ENCODE measurements at regions not wholly inside any gene's neighbourhood (a gene's known extent, or its start where the extent isn't known, plus 50 kb on each side); places are given as distances from the start of the nearest gene placed in this dataset.
"Not testable (repeated sequence)": the region's sequence is repeated elsewhere in the genome, so short reads cannot be mapped to it uniquely, and the experiment has no call there.

- no peak overlapping the region for H3K27ac ChIP-seq
- FAIRE-seq (no peak), ATAC-seq (no peak), DNase-seq (no peak)
- no peaks in the 10 kb centered on the region for H3K27me3 ChIP-seq
- H3K9me3 ChIP-seq: no peaks in the 10 kb centered on the region
- no peak for TF ChIP-seq CTCF (IDR thresholded peaks at IDR 0.05)
- no peak overlapping the region for H3K4me3 ChIP-seq
- intact Hi-C loops (cut with DNase I): no loop called here
- no peaks in the 10 kb centered on the region for H3K36me3 ChIP-seq
- H3K4me1 ChIP-seq: peaks cover 0 to 4% (median 0%) of the 10 kb centered on the region in 3 donors
- 89 to 93% methylated on average over 1 of the region's 1 CpG for WGBS, 2 donors
Observed at GRCh38 chr15:81890496-81890895, 155.3 kb downstream of the MEX3B start.

DNA sequence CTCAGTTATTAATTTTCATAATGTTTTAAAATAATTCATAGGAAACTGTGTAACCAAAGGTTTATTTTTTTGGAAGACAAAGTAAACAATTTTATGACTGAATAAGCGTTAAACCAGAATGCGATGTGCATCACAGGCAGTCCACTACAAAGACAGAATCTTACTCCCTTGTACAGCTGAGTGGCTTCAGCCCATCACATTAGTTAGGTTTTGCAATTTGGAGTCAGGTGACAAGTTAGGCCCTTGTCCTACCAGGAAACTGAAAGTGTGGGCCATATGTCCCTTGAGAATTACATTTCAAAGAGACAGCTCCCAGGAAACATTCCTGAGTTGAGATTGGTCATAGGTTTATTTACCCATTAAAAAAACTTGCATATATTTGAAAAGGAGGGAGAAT lies 156.3 kb downstream of the MEX3B start:
- Histone ChIP-seq H3K4me1 (peaks cover 0 to 4% (median 0%) of the 10 kb centered on the region in 3 donors), H3K36me3 (no peaks in the 10 kb centered on the region), H3K27me3 (no peaks in the 10 kb centered on the region), H3K27ac (no peak overlapping the region), H3K4me3 (no peak overlapping the region), H3K9me3 (no peaks in the 10 kb centered on the region)
- FAIRE-seq: no peak
- no peak for DNase-seq
- intact Hi-C loops (cut with DNase I): no loop called here
- ATAC-seq: no peak
- 90 to 94% methylated on average over 2 of the region's 2 CpGs for WGBS, 2 donors
- TF ChIP-seq CTCF (IDR thresholded peaks at IDR 0.05): no peak

DNA sequence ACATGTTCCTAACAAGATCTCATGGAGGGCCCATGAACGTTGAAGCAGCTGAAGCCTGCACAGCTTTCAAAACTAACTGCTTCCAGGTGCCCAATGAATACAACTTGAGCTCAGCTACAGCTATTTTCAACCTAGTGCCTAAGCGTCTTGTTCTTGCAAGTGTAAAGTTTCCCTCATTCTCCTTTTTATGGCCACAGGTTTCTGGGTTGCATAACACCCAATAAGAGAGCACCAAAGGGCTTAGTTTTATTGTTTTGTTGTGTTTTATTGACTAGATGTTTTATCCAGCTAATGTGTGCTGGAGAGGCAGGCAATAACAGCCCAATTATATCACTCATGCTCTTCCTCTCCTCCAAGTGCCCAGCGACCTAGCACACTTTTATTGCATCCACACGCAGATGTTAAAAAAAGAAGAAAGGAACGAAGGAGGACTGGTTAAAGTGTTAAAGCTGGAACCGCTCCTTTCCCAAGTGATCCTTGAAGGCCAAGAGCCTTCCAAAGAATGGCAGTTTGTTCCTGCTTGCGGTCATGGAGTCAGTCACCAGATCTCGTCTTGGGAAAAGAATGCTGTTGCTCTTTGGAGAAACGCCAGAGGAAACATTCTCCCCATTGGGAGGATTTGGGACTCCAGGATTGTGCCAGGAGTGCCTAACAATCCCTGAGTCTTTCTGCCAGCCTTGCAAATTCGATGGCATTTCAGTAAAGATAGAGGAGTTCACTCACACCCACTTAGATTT lies 156.9 kb downstream of the MEX3B start:
- DNase-seq (no peak), ATAC-seq (no peak), FAIRE-seq (no peak)
- H3K4me1 ChIP-seq: peaks cover 0 to 4% (median 0%) of the 10 kb centered on the region in 3 donors
- no peaks in the 10 kb centered on the region for H3K27me3 ChIP-seq
- H3K36me3 ChIP-seq: no peaks in the 10 kb centered on the region
- WGBS, 2 donors: 69 to 74% methylated on average over 10 of the region's 10 CpGs
- intact Hi-C loops (cut with DNase I): no loop called here
- H3K4me3 ChIP-seq: no peak overlapping the region
- H3K27ac ChIP-seq: no peak overlapping the region
- TF ChIP-seq CTCF (IDR thresholded peaks at IDR 0.05): no peak
- no peaks in the 10 kb centered on the region for H3K9me3 ChIP-seq

DNA sequence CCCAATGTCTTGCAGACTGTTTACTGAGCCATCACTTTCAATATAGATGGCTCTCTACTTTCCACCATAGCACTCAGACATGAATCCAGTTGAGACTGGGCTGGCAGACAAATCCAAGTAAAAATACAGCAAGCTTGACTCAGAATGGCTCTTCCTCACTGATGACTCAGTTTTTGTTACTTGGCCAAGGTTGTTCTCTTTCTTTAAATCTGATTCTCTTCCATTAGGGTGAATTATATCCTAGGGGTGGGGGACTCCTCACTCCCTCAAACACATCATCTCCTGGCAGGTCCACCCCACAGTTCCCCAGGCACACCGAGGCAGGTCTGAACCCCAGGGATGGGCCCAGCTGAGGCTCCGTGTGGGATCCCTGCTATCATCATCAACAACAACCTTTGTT lies 157.9 kb downstream of the MEX3B start:
- Histone ChIP-seq H3K36me3 (no peaks in the 10 kb centered on the region), H3K27me3 (no peaks in the 10 kb centered on the region), H3K9me3 (no peaks in the 10 kb centered on the region), H3K4me1 (peaks cover 0 to 3% (median 0%) of the 10 kb centered on the region in 3 donors), H3K4me3 (no peak overlapping the region), H3K27ac (no peak overlapping the region)
- DNase-seq: no peak
- FAIRE-seq: no peak
- 78 to 83% methylated on average over 2 of the region's 2 CpGs for WGBS, 2 donors
- no peak for ATAC-seq
- TF ChIP-seq CTCF (IDR thresholded peaks at IDR 0.05): no peak
- intact Hi-C loops (cut with DNase I): no loop called here

DNA sequence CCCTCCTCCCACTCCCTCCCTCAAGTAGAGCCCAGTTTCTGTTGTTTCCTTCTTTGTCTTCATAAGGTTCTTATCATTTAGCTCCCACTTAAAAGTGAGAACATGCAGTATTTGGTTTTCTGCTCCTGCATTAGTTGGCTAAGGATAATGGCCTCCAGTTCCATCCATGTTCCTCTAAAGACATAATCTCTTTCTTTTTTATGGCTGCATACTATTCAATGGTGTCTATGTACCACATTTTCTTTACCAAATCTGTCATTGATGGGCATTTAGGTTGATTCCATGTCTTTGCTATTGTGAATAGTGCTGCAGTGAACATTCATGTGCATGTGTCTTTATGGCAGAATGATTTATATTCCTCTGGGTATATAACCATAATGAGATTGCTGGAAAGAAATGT lies 158.6 kb downstream of the MEX3B start:
- DNase-seq; H3K27ac ChIP-seq; H3K27me3 ChIP-seq; H3K4me1 ChIP-seq; FAIRE-seq; H3K36me3 ChIP-seq; intact Hi-C loops (cut with DNase I); ATAC-seq; H3K4me3 ChIP-seq; H3K9me3 ChIP-seq: not testable (repeated sequence)
